NCI-H524 (cell line): ENCODE measurements at regions not wholly inside any gene's neighbourhood (a gene's known extent, or its start where the extent isn't known, plus 50 kb on each side); places are given as distances from the start of the nearest gene placed in this dataset.
"Not testable (repeated sequence)": the region's sequence is repeated elsewhere in the genome, so short reads cannot be mapped to it uniquely, and the experiment has no call there.

Source experiments
- DNase-seq, 2 experiments: peaks; one replicate each; lab custom pipeline; 2025; lab: John Stamatoyannopoulos, UW

- no peak for DNase-seq
These were observed 321.5 kb upstream of the CNTNAP2 start for GRCh38 chr7:145795132-145795531.

DNA sequence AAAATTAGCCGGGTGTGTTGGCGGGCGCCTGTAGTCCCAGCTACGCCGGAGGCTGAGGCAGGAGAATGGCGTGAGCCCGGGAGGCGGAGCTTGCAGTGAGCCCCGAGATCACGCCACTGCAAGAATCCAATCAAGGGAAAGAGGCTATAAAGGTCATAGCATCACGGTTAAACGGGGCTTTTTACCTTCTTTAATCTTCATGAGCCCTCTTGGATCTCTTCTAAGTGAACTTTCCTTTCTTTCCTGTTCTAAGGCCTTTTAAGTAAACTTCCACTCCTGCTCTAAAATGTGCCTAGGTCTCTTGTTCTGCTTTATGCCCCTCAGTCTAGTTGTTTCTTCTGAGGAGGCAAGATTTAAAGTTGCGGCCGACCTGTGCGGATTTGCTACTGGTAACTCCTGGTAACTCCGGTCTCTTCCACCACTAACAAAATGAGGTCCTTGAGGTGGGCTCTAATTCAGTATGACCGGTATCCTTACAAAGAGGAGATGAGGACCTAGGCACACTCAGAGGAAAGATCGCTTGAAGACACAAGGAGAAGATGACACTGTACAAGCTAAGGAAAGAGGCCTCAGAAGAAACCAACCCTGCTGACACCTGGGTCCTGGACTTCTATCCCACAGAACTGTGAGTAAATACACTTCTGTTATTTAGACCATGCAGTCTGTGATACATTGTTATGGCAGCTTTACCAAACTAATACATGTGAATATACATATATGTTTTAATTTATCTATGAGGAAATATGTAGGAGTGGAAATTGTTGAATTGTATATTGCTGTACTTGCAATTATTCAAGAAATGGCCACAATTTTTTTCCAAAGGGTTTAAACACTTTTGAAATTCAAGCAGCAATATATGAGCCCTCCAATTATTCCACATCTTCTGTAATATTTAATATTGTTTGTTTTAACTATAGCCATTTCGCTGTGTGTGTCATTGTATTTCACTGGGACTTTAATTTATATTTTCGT is 331.5 kb upstream of the CNTNAP2 start:
- no peak for DNase-seq

GRCh38 chr7:145781388-145781787 is 335.2 kb upstream of the CNTNAP2 start:
- DNase-seq: not testable (repeated sequence)

DNA sequence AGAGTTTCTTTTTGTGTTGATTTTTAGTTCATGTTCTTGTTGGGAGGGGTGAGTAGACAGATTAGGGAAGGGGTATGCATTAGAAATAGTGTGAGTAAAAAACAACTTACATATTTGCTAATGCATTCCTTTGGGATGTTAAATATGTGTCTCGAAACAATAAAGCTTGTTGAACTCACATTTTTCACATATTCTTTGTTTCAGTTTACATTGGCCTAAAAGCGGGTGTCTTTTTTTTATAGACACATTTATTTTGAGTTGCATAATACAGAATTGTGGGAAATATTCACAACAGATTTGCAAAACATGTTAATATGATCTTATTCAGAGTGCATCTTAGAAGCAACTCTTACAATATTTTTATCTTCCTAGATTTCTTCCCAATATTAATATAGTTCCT is 337.5 kb upstream of the CNTNAP2 start:
- DNase-seq: no peak

DNA sequence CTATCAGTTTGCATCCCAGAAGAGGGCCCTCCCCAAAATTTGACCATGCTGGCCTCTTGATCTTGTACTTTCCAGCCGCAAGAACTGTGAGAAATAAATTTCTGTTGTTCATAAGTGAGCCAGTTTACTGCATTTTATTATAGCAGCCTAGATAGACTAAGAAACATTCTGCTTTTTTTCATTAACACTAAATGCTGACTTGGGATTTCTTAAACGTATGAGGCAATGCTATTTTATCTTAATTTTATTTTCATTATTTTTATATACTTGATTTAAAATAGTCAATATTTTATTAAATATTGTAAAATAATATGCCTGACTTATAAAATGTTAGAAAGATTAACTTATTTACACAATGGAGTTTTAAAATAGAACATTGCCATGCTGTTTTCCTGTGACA is 341.8 kb upstream of the CNTNAP2 start:
- no peak for DNase-seq

DNA sequence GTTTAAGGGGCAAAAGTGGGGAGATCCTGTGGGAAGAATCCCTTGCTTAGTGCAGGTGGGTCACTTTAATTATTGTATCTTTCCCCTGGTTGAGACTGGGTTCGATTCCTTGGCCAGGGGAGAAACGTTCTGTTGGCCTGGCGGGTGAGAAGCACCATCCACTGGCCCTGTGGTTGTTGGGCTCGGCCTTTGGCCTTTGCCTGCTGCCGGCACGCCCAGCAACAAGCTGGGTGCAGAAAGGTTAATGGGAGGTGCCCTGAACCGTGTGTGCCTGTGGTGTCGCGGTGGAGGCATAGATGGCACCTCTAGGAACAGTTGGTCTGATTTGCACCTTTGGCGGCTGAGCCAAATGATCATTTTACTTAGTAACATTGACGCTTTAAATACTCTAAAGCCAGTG is 363.6 kb upstream of the CNTNAP2 start:
- DNase-seq: no peak

- no peak for DNase-seq
These were observed 379.0 kb upstream of the CNTNAP2 start for GRCh38 chr7:145737617-145738016.

GRCh38 chr7:145735061-145735460 is 381.5 kb upstream of the CNTNAP2 start:
- DNase-seq: no peak

- DNase-seq: no peak
These were observed 384.1 kb upstream of the CNTNAP2 start for GRCh38 chr7:145732521-145732920.

DNA sequence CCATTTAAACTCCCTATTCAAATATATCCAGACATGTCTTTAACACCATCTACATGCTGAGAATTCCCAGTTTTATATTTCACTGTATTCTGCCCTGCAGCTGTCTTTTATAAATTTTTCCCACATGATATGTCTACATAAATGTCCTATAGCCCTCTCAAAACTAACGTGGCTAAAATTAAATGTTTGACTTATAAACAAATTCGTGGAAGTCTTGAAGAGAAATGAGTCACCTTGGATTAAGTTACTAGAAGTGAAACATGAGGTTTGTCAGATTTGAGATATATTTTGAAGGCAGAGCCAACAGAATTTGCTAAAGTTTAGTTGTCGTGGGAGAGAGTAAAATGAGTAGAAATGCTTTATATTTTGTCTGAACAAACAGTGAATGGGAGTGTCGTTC is 386.9 kb upstream of the CNTNAP2 start:
- no peak for DNase-seq

DNA sequence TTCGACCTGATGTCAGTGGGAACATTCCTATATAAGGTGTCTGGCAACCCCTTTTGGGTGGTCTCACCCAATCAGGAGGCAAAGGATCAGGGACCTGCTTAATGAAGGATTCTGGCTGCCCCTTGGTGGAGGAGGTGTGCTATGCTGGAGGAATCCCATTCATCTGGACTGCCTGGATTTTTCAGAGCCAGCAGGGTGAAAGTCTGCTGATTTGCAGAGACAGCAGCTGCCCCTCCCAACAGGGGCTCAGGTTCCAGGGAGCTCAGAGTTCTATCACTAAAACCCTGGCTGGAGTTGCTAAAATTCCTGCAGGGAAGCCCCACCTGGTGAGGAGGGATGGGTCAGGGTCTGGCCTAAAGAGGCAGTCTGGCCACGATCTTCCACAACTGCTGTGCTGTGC is 398.5 kb upstream of the CNTNAP2 start:
- DNase-seq: no peak

DNA sequence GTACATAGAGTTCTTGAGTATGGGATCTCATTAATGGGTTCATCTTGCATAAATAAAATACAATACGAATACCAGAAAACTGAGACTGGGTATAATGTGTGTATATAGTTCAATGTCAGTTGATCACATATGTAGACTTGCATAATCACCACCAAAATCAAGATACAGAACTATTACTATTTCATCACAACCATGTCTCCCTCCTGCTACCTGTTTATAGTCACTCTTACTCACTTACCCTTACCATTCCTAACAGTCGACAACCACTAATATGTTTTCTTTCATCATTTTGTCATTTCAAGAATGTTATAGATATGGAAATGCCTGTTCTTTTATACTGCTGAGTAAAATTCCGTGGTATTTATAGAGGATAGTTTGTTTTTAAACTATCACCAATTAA is 416.1 kb upstream of the CNTNAP2 start:
- DNase-seq: no peak

- DNase-seq: no peak
These were observed 417.9 kb upstream of the CNTNAP2 start for GRCh38 chr7:145698526-145699262.

DNA sequence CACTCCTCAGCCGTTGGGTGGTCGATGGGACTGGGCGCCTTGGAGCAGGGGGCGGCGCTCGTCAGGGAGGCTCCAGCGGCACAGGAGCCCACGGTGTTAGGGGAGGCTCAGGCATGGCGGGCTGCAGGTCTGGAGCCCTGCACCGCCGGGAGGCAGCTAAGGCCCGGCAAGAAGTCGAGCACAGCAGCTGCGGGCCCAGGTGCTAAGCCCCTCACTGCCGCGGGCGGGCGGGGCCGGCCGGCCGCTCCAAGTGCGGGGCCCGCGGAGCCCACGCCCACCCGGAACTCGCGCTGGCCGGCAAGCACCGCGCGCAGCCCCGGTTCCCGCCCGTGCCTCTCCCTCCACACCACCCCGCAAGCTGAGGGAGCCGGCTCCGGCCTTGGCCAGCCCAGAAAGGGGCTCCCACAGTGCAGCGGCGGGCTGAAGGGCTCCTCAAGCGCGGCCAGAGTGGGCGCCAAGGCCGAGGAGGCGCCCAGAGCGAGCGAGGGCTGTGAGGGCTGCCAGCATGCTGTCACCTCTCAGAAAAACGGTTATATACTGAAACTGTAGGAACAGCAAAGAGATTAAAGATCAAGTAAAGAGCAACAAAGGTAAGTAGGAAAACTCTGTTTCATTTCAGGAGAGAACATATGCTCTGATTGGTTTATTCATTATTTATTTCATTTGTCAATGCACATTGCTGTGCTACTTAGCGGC is 419.0 kb upstream of the CNTNAP2 start:
- DNase-seq: not testable (repeated sequence)

DNA sequence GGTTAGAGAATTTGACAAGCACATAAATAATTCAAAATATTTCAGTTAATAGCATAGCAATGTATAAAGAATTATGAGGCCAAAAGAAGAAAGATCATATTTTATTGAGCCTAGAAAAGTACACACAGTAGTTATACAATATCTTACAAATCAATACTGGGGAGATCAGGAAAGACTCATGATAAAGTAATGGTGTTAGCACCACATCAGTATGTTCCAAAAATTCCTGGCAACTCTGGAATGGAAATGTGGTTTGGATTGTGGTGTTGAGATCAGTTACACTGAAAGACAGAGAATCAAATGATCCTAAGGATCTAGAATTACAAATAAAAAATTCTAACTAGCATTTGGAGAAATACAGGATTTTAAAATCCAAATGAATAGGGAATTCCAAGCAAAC is 420.5 kb upstream of the CNTNAP2 start:
- no peak for DNase-seq

- no peak for DNase-seq
These were observed 424.2 kb upstream of the CNTNAP2 start for GRCh38 chr7:145692237-145692950.

DNA sequence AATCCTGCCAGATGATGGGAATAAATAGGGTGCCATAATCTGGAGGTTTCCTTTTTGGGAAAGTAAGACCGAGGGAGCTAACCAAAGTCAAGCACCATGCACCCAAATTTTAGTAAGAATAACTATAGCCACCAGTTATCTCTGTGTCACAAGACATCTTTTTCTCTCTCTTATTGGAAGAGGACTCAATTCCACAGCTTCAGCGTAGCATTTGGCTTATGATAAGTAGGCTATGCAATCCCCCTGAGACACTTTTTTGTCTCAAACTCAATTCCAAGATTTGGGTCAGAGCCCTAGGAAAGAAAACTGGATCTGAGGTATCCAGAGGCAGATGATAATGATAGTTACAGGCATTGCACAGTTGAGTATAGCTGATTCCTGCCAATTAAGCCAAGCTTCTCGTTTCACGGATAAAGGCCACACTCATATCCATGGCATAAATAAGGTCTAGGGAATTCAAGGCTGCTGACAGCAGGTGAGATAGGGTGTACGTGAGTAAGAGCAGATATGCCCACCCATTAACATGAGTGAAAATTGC is 425.2 kb upstream of the CNTNAP2 start:
- no peak for DNase-seq

DNA sequence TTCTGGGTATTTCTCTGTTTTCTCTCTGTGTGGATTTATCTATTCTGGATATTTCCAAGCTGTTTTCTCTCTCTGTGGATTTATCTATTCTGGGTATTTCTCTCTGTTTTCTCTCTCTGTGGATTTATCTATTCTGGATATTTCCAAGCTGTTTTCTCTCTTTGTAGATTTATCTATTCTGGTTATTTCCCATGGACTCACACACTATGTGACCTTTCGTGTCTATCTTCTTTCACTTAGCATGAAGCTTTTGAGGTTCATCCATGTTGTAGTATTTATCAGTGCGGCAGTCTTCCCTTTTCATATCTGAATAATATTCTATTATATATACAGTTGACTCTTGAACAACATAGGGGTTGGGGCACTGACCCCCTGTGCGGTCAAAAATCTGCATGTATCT is 435.0 kb upstream of the CNTNAP2 start:
- no peak for DNase-seq

GRCh38 chr7:145681159-145681558 is 435.4 kb upstream of the CNTNAP2 start:
- DNase-seq: no peak

DNA sequence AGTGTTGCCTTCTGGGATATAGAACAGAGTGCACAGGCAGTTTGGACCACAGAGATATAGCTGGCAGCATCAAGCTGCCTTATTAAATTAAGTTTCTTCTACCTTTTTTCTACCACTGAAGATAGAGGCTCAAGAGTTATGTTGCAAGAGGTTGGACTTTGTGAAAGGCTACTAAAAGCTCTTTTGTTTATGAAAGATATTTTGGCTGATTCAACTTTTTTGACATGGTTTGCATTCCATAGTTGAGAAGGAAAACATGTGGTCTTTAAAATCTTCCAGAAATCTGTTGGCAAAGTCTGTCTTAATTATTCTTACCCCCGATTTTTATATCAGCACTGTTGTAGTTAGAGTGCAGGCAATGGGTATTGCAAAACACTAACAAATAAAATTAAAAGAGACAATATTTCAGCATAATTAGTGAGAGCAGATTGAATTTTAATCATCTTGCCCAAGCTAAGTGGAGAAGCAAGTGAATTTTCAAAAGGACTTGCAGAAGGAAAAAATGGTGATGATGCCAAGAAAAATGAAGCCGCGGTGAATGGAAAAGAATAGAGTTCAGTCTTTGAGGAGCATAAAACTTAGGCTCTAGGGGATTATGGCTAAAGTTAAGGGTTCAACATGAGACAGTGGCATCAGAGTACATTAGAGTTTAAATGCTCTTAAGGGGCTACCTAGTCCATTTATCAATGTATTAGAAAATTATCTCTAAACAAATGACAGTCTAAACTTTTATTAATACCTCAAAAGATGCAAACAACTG is 450.9 kb upstream of the CNTNAP2 start:
- DNase-seq: no peak

DNA sequence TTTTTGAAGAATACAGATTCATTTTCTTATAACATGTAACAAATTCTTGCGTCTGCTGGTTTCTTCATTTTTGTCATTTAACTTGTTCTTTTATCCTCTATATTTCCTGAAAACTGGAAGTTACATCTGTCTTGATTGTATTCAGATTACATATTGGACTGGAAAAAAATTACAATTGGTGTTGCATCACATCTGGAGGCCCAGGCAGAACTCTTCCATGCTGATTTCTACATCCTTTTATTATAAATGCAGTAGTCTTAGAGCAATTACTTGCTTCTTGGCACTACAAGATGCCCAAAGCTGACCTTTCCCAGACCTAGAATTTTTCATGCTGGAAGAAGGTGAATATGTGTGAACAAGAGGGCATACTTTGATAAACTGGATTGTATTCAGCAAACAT is 460.9 kb upstream of the CNTNAP2 start:
- no peak for DNase-seq
